ENCODE measurements at regions not wholly inside any gene's neighbourhood (a gene's known extent, or its start where the extent isn't known, plus 50 kb on each side); places are given as distances from the start of the nearest gene placed in this dataset.

DNA sequence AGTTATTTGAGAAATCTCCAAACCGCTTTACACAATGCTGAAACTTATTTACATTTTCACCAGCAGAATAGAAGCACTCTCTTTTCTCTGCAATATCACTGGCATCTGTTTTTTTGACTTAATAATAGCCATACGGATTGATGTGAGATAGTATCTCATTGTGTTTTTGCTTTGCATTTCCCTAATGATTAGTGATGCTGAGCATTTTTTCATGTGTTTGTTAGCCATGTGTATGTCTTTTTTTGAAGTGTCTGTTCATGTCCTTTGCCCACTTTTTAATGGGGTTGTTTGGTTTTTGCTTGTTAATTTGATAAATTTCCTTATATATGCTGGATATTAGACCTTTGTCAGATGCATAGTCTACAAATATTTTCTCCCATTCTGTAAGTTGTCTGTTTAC lies 73.6 kb downstream of the FBXO5 start:
- ATAC-seq: no peak
- TF ChIP-seq, protein P1, sequence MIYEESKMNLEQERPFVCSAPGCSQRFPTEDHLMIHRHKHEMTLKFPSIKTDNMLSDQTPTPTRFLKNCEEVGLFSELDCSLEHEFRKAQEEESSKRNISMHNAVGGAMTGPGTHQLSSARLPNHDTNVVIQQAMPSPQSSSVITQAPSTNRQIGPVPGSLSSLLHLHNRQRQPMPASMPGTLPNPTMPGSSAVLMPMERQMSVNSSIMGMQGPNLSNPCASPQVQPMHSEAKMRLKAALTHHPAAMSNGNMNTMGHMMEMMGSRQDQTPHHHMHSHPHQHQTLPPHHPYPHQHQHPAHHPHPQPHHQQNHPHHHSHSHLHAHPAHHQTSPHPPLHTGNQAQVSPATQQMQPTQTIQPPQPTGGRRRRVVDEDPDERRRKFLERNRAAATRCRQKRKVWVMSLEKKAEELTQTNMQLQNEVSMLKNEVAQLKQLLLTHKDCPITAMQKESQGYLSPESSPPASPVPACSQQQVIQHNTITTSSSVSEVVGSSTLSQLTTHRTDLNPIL (CRISPR knock-in tag; IDR thresholded peaks at IDR 0.05; ENCODE audit: low read depth): no peak
- TF ChIP-seq PPARA (CRISPR knock-in tag; IDR thresholded peaks at IDR 0.05; ENCODE audit: borderline replicate concordance): no peak
- TF ChIP-seq, protein P2, sequence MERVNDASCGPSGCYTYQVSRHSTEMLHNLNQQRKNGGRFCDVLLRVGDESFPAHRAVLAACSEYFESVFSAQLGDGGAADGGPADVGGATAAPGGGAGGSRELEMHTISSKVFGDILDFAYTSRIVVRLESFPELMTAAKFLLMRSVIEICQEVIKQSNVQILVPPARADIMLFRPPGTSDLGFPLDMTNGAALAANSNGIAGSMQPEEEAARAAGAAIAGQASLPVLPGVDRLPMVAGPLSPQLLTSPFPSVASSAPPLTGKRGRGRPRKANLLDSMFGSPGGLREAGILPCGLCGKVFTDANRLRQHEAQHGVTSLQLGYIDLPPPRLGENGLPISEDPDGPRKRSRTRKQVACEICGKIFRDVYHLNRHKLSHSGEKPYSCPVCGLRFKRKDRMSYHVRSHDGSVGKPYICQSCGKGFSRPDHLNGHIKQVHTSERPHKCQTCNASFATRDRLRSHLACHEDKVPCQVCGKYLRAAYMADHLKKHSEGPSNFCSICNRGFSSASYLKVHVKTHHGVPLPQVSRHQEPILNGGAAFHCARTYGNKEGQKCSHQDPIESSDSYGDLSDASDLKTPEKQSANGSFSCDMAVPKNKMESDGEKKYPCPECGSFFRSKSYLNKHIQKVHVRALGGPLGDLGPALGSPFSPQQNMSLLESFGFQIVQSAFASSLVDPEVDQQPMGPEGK (CRISPR knock-in tag; IDR thresholded peaks at IDR 0.05; ENCODE audit: borderline replicate concordance): no peak
- TF ChIP-seq, protein P3, sequence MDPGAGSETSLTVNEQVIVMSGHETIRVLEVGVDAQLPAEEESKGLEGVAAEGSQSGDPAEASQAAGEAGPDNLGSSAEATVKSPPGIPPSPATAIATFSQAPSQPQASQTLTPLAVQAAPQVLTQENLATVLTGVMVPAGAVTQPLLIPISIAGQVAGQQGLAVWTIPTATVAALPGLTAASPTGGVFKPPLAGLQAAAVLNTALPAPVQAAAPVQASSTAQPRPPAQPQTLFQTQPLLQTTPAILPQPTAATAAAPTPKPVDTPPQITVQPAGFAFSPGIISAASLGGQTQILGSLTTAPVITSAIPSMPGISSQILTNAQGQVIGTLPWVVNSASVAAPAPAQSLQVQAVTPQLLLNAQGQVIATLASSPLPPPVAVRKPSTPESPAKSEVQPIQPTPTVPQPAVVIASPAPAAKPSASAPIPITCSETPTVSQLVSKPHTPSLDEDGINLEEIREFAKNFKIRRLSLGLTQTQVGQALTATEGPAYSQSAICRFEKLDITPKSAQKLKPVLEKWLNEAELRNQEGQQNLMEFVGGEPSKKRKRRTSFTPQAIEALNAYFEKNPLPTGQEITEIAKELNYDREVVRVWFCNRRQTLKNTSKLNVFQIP (CRISPR knock-in tag; IDR thresholded peaks at IDR 0.05; ENCODE audit: borderline replicate concordance, low read depth): no peak
- no peak for TF ChIP-seq OSR1 (CRISPR knock-in tag; IDR thresholded peaks at IDR 0.05)
- TF ChIP-seq ZFP3 (CRISPR knock-in tag; IDR thresholded peaks at IDR 0.05): no peak
- TF ChIP-seq, protein P4, sequence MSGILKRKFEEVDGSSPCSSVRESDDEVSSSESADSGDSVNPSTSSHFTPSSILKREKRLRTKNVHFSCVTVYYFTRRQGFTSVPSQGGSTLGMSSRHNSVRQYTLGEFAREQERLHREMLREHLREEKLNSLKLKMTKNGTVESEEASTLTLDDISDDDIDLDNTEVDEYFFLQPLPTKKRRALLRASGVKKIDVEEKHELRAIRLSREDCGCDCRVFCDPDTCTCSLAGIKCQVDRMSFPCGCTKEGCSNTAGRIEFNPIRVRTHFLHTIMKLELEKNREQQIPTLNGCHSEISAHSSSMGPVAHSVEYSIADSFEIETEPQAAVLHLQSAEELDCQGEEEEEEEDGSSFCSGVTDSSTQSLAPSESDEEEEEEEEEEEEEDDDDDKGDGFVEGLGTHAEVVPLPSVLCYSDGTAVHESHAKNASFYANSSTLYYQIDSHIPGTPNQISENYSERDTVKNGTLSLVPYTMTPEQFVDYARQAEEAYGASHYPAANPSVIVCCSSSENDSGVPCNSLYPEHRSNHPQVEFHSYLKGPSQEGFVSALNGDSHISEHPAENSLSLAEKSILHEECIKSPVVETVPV (CRISPR knock-in tag; IDR thresholded peaks at IDR 0.05): no peak
- TF ChIP-seq GLIS3 (CRISPR knock-in tag; IDR thresholded peaks at IDR 0.05): no peak
- TF ChIP-seq RARB (CRISPR knock-in tag; IDR thresholded peaks at IDR 0.05): no peak
- TF ChIP-seq SNAI2 (CRISPR knock-in tag; IDR thresholded peaks at IDR 0.05): no peak
- no peak for TF ChIP-seq ZNF70 (CRISPR knock-in tag; IDR thresholded peaks at IDR 0.05)
- TF ChIP-seq ISL1 (CRISPR knock-in tag; IDR thresholded peaks at IDR 0.05): no peak
- TF ChIP-seq ZNF8 (CRISPR knock-in tag; IDR thresholded peaks at IDR 0.05): no peak
- TF ChIP-seq TCF4 (CRISPR knock-in tag; IDR thresholded peaks at IDR 0.05; ENCODE audit: borderline replicate concordance): no peak
- no peak for TF ChIP-seq ESRRG (CRISPR knock-in tag; IDR thresholded peaks at IDR 0.05)
- TF ChIP-seq ZNF565 (CRISPR knock-in tag; conservative IDR thresholded peaks at IDR 0.05; ENCODE audit: low read depth): no peak
- TF ChIP-seq ARNTL (CRISPR knock-in tag; IDR thresholded peaks at IDR 0.05; ENCODE audit: borderline replicate concordance, low read depth): no peak

DNA sequence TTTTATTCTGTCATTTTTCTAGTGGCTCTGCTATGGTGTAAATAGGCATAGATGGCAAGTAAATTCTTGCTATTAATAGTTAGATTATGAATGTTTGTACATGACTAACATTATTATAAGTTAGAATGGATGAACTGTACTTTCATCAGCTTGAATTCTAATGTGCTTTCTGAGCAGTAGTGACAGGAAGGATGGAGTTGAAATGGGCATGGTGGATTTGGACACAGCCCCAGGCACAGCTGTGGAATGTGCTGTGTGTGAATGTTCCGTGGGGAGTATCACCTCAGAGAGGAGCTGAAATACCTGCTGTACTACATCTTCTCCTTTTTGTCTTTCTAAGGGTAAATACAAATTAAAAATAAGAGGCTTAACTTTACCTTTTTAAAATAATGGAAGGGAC lies 66.8 kb downstream of the FBXO5 start:
- no peak for TF ChIP-seq SNAI2 (CRISPR knock-in tag; IDR thresholded peaks at IDR 0.05)
- no peak for TF ChIP-seq BACH2 (CRISPR knock-in tag; IDR thresholded peaks at IDR 0.05; ENCODE audit: borderline replicate concordance)
- no peak for TF ChIP-seq ZFP30 (CRISPR knock-in tag; IDR thresholded peaks at IDR 0.05)
- TF ChIP-seq TCF4 (CRISPR knock-in tag; IDR thresholded peaks at IDR 0.05; ENCODE audit: borderline replicate concordance): no peak
- no peak for TF ChIP-seq ESRRG (CRISPR knock-in tag; IDR thresholded peaks at IDR 0.05)
- TF ChIP-seq GLIS3 (CRISPR knock-in tag; IDR thresholded peaks at IDR 0.05): no peak
- no peak for TF ChIP-seq PPARA (CRISPR knock-in tag; IDR thresholded peaks at IDR 0.05; ENCODE audit: borderline replicate concordance)
- TF ChIP-seq, protein P1 (CRISPR knock-in tag; IDR thresholded peaks at IDR 0.05; ENCODE audit: low read depth): no peak
- TF ChIP-seq, protein P5, sequence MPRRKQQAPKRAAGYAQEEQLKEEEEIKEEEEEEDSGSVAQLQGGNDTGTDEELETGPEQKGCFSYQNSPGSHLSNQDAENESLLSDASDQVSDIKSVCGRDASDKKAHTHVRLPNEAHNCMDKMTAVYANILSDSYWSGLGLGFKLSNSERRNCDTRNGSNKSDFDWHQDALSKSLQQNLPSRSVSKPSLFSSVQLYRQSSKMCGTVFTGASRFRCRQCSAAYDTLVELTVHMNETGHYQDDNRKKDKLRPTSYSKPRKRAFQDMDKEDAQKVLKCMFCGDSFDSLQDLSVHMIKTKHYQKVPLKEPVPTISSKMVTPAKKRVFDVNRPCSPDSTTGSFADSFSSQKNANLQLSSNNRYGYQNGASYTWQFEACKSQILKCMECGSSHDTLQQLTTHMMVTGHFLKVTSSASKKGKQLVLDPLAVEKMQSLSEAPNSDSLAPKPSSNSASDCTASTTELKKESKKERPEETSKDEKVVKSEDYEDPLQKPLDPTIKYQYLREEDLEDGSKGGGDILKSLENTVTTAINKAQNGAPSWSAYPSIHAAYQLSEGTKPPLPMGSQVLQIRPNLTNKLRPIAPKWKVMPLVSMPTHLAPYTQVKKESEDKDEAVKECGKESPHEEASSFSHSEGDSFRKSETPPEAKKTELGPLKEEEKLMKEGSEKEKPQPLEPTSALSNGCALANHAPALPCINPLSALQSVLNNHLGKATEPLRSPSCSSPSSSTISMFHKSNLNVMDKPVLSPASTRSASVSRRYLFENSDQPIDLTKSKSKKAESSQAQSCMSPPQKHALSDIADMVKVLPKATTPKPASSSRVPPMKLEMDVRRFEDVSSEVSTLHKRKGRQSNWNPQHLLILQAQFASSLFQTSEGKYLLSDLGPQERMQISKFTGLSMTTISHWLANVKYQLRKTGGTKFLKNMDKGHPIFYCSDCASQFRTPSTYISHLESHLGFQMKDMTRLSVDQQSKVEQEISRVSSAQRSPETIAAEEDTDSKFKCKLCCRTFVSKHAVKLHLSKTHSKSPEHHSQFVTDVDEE (CRISPR knock-in tag; IDR thresholded peaks at IDR 0.05): no peak
- TF ChIP-seq, protein P3 (CRISPR knock-in tag; IDR thresholded peaks at IDR 0.05; ENCODE audit: borderline replicate concordance, low read depth): no peak
- no peak for TF ChIP-seq ZNF70 (CRISPR knock-in tag; IDR thresholded peaks at IDR 0.05)
- no peak for TF ChIP-seq CSDC2 (CRISPR knock-in tag; IDR thresholded peaks at IDR 0.05)
- TF ChIP-seq OSR1 (CRISPR knock-in tag; IDR thresholded peaks at IDR 0.05): no peak
- TF ChIP-seq ARNTL (CRISPR knock-in tag; IDR thresholded peaks at IDR 0.05; ENCODE audit: borderline replicate concordance, low read depth): no peak

More for the DNA sequence above, 66.8 kb downstream of the FBXO5 start:
- no peak for ATAC-seq

All from SK-N-SH treated with all-trans-retinoic acid at 6 μM for 48 hours (cell line).